Skin epidermis (tissue), 12 donors: ENCODE measurements at regions not wholly inside any gene's neighbourhood (a gene's known extent, or its start where the extent isn't known, plus 50 kb on each side); places are given as distances from the start of the nearest gene placed in this dataset.

Source experiments
- H3K27ac ChIP-seq, 21 experiments: fragments of 200-600 bp; sonication (generic) in 11 of 21; one replicate each; pipeline ENCODE4 v1.5.0; 2020; ENCODE audit warnings: mild to moderate bottlenecking in 3 of 21, inconsistent platforms in 2 of 21, moderate library complexity in 2 of 21
- H3K4me3 ChIP-seq, 7 experiments: fragments of 200-600 bp; sonication (generic) in 2 of 7; one replicate each; pipeline ENCODE4 v1.5.0; 2020; ENCODE audit warnings: inconsistent platforms in 2 of 7, mild to moderate bottlenecking in 2 of 7, moderate library complexity in 1 of 7

DNA sequence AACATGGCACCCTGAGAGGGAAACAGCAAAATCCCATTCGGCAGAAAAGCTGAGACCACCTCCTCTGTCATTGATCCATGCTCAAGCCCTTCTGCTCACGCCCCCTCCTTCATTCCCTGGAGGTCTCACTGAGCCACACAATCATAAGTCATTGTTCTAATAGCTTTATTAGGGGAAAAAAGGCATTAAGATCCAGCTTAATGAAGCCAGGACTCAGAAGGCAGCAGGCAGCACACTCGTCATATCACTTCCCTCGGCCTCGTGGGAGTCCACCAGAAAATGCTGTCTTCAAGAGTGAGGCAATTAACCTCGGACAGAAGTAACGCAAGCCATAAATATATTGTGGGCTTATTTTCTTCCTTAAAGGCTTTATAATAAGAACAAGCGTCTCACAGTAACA lies 153.9 kb upstream of the PPP2R3A start:
- Histone ChIP-seq H3K27ac (no peak overlapping the region), H3K4me3 (no peak overlapping the region)

DNA sequence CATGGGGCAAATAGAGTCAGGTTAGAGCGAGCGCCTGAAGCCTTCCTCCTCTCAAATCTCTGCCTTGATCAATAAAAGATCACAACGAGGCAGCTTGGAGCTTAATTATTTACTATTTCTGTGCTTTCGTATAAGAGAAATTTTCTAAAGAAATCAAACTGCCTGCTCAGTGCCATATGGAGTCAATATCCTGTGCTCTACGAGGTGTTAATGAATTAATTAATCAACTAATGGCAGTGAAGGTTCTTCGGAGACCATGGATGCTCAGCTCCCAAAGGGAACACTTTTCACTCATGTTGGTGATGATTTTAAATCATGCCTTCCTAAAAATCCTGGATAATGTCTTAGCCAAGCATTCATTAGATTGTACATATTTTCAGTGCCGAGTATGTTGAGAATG lies 153.5 kb upstream of the PPP2R3A start:
- no peak overlapping the region for H3K4me3 ChIP-seq
- no peak overlapping the region for H3K27ac ChIP-seq

DNA sequence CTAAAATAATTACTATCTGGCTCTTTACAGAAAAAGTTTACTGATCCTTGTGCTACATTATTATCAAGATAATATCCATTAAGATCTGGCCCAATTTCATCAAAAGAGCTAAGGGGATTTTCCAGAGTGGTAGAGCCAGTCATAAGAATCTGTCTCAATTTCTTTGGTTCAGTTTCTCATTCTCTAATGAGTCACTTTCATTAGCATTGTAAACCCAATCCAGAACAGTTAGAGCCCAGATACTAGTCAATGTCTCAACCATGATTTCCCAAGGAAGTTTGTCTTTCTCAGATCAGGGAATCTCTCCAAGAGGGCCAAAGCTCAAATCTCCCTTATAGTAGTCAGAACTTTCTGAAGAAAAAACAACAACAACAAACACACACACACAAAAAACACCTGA lies 131.1 kb upstream of the PPP2R3A start:
- Histone ChIP-seq H3K4me3 (no peak overlapping the region), H3K27ac (no peak overlapping the region)

DNA sequence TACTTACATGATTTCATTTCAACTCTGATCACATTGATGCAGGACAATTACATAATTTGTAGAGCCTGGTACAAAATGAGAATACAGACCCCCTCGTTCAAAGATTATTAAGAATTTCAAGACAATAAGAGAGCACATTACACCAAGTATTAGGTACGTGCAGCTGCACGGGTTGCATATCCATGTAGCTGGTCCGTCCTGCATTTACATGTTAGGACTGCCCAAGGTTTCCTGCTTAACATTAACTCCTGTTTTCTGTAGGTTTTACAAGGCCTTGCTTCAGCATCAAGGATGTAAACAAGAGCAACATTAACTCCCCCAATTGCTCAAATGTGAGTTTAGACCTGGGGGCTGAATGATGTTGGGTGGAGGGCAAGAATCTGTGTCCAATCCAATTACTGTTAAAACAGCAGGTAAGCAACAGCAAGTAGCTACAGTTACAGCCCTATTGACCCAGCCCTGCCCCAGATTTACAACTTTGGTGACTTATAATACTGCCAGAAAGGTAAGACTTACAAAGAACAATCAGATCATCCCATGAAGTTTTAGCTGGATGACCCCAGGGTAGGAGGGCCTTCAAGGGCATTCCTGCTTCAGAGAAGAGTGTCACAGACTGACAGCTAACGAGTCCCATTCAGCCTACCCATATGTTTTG lies 127.4 kb upstream of the PPP2R3A start:
- Histone ChIP-seq H3K4me3 (no peak overlapping the region), H3K27ac (no peak overlapping the region)

DNA sequence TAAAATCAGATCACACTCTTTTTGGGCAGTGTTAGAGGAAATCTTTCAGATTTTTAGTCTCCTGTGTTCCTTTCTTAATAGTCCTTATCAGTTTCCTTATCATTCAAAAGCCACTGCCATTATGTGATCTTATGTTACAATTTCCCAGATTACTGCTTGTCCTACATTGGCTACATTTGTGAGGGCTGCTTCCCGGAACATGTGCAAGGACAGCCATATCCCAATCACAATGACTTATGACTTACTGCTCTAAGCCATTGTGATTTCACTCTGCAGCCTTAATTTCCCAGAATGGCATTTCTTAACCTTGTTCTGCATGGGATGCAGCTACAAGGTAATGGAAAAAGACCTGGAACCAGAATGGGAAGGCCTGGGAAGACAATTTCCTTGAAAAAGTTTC lies 125.1 kb upstream of the PPP2R3A start:
- H3K4me3 ChIP-seq = no peak overlapping the region
- H3K27ac ChIP-seq = no peak overlapping the region

DNA sequence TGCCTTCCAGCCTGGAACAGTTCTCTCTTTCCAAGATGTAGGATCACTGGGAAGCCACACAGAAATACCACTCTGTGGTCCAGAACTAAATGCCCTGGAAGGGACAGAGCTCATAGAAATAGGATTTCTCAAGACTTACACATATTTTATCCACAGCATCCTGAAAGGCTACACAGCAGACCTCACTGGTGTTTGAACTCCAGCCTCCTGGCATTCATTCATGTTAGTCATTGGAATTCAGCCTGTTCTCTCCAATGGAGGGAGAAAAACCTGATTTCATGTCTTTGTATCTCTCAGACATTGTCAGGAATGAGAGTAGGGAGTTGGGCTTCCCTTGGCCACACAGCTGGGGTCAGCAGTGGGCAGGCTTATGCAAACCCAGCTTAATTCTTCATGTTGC lies 121.1 kb upstream of the PPP2R3A start:
- no peak overlapping the region for H3K27ac ChIP-seq
- H3K4me3 ChIP-seq = no peak overlapping the region

DNA sequence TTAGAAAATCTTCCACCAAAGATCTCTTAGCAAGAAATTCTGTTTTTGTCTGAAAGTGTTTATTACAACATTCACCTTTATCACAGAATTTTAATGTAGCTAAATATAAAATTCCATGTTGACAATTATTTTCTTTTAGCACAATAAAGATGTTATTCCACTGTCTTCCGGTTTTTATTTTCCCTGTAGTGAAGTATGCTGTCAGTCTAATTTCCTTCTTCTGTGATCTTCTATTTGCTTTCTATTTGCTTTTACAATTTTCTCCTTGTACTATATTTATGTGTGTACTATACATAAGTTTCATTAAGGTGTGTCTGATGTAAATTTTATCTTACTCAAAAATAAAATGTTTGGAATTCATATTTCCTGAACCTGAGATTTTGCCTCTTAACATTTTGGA lies 117.5 kb upstream of the PPP2R3A start:
- Histone ChIP-seq H3K27ac (no peak overlapping the region), H3K4me3 (no peak overlapping the region)

DNA sequence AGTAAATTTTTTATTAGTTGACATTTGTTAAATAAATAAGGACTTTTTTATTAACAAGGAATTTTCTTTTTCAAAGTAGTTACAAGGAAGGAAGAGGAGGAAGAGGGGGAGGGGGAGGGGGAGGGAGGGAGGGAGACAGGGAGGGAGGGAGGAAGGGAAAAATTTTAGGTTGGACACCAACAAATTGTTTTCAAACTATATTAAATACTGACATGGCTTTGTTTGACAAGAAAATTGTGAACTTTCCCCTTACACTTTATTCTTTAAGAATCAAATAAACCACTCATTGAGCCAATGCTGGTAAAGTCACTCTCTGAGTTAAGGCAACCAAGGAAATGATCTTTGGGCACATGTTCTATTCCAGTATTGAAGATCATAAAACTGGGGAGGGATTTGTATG lies 115.7 kb upstream of the PPP2R3A start:
- H3K4me3 ChIP-seq = no peak overlapping the region
- no peak overlapping the region for H3K27ac ChIP-seq

DNA sequence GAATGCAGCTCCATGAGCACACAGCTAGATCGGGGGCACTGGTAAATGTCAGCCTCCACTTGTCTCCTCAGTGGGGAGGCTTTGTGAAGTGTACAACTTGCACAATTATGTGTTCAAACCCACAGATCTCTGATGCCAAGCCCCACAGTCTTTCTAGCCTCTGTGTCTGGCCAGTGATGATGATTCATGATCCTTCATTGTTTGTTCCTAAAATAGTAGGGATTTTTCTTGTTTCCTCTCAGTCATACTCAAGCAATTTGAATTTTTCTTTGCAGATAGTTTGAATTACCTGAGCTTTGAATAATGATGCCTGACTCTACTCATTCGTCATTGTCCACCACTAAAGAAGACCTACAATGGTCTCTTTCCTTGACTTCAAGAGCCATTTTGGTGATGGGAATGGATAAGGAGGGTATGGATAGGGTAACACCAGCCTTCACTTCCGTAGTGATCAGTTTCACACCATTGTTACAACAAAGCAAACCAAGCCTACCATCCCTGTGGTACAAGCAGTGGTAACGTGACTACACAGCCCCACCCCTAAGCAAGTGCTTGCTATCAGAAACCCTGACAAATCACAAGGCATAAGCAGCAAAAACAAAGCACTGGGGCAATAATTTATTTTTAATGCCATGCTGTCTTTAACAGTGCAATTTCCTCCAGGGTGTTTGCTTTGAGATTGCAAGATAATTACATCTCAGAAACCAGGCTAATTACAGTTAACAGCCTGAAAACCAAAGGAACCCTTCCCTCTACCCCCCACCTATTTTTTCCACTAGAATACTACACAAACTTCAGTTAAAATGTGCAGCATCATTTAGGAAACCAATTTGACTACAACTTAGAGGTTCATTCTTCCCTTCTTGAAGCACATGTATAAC lies 114.1 kb upstream of the PPP2R3A start:
- no peak overlapping the region for H3K27ac ChIP-seq

DNA sequence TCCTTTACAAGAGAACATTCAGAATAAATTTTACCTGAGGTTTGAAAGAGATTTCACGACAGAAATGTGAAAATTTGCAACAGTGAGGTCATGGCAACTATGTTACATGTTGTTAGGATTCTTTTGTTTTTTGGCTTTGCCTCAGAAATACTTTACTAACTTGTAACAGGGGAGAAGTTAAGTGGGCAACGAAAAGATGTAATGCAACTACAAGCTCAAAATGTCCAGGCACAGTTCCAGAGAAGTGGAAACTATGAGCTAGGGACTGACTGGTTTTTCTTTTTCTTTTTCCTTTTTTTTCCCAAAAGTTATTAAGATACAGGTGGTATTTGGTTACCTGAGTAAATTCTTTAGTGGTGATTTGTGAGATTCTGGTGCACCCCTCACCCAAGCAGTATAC lies 111.5 kb upstream of the PPP2R3A start:
- H3K27ac ChIP-seq = no peak overlapping the region
- H3K4me3 ChIP-seq = no peak overlapping the region

More for the DNA sequence above, 114.1 kb upstream of the PPP2R3A start:
- H3K4me3 ChIP-seq = no peak overlapping the region

DNA sequence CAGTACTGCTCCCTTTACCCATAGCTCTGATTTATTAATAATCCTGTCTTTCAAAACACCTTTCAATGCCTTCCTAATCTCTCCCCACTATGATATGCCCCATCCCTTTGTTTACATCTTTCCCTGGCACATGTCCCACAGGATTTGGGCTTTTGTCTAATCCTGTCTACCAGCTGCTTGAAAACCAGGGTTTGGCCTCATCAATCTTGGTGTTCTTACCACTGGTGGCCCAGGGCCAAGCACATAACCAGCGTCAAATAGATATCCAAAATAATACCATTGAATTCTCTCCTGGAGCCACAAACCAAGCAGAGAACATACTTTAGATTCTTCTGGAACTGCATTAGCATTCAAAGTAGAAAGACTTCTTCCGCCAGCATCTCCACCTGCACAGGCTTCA lies 104.8 kb upstream of the PPP2R3A start:
- H3K27ac ChIP-seq = no peak overlapping the region
- no peak overlapping the region for H3K4me3 ChIP-seq

DNA sequence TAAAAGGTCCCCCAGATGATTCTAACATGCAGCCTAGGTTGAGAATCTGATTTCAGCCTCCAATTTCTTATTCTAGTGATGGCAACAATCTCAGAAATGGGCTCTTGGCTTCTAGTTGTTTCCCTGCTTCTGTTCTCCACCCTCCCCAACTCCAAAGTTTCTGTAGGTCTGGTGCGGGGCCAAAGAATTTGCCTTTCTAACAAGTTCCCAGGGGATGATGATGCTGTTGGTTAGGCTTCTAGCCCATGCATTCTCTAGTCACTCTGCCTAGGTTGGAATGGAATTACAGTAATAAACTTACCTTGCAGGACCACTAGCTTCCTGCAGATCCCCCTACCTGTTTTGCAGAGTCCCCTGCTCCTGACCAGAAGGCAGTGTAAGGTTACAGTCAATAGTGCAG lies 103.2 kb upstream of the PPP2R3A start:
- Histone ChIP-seq H3K4me3 (no peak overlapping the region), H3K27ac (no peak overlapping the region)

DNA sequence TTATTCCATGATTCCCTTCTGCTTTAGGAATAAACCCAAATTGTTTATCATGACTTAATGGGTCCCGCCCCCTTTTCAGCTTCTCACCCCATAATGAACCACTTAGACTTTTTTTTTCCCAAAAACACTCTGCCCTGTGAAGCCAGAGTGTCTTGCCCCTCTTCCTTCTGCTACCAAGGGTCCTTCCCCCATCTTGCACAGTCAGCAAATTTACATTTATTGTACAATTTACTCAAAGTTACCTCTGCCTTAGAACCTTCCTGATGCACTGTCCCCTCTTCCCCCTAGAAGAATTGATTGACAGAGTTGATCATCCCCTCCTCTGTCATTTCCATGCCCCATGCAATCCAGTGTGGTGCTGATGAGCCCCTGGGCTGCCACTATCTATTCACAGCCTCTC lies 101.5 kb upstream of the PPP2R3A start:
- Histone ChIP-seq H3K27ac (no peak overlapping the region), H3K4me3 (no peak overlapping the region)

DNA sequence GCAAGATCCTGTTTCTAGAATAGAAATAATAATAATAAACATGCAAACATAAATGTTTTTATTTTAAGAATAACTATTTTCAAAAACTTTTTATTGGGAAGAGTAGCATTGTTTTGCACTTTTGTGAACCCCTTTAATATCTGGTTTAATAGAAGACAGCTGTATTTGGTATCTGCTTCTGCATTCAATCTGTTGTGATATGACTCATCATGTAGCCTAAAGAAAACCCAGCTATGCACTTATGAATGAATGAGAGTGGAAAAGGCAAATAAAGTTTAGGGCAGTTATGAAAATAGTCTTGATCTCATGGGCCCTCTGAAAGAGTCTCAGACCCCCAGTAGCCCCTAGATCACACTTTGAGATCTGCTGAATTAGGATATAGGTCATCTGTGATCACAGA lies 100.4 kb upstream of the PPP2R3A start:
- no peak overlapping the region for H3K27ac ChIP-seq
- H3K4me3 ChIP-seq = no peak overlapping the region

DNA sequence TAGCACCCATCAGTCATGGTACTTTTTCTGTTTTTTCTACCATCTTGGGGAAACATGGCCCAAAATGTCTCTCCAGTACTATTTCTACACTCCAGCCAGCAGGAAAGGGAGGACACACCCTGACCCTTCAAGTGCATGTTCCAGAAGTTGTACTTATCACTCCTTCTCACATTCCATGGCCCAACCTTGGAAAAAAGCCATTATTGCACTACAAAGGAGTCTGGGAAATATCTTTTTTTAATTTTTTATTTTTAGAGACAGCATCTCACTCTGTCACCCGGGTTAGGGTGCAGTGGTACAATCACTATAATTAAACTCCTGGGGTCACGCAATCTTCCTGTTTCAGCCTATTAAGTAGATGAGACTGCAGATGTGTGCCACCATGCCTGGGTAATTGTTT lies 100.0 kb upstream of the PPP2R3A start:
- no peak overlapping the region for H3K4me3 ChIP-seq
- no peak overlapping the region for H3K27ac ChIP-seq

DNA sequence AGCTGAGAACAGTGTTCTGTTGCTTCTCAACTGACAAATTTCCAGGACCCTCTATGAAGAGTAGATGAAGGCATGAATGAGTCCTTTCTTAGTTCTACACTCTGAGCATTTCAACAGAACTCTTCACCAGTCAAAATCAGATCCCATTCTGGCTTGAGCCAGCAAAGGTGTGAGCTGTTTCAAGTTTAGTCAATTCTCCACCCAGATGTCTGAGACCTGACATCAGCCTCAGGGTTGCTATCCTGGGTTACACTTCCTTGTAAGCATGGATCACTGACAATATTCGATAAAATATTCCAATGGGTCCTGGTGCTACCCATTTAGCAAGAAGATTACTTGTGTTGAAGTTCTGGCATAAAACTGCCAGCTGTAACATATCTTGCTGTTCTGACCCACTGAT lies 97.6 kb upstream of the PPP2R3A start:
- Histone ChIP-seq H3K4me3 (no peak overlapping the region), H3K27ac (no peak overlapping the region)

DNA sequence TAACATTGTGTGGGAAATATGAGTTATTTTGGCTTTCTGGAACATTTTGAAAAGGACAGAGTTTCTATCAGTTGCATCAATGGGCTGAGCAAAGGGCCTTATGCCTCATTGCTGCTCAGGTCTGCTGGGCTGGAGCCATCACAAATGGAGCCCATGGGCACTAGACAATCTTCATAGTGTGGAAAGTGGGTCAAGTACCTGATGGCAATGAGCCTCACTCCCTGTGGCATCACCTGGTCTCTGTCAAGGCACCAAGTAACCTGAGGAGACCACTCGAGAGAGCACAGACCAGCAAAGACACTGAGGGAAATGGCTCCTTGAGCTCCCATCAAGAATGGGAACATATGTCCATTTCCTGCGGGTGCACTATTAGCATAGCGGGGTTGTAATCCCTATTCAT lies 96.7 kb upstream of the PPP2R3A start:
- H3K27ac ChIP-seq = no peak overlapping the region
- H3K4me3 ChIP-seq = no peak overlapping the region

DNA sequence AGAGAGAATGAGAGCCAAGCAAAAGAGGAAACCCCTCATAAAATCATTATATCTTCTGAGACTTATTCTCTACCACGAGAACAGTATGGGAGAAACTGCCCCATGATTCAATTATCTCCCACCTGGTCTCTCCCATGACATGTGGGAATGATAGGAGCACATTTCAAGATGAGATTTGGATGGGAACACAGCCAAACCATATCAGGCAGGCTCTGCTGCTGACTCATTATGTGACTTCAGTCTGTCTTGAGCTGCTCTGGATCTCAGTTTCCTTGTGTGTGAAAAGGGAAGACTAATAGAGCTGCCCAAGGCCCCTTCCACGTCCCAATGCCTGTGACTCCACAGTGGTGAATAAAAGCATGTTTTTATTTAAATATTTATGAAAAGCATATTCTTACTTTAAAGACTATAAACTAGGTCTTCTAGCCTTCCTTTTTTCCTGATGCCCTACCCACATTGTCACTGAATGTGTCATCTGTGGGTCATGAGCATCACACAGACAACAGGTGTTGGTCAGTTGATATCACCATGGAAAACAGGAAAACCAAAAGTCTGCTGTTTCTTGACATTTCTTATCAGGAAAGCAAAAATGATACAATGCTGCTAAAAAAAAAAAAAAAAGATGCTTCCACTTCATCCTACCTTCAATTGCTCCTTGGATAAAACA lies 96.0 kb upstream of the PPP2R3A start:
- Histone ChIP-seq H3K4me3 (no peak overlapping the region), H3K27ac (no peak overlapping the region)

DNA sequence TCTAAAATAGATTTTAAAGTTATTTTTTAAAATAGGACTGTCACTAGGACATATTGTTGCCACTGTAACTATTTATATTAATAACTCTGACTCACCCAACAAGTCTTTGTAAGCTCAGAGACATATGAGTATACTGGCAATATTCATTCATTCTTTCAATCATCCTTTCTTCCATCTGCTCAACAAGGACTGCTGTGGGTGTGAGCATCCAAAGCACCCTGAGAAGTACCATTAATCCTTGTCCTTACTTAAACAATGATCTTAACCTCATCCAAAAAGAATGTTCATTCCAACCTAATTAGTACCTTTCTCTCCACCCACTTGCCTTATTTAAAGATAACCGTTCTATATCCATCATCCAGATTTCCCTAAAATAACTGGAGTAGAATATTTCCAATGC lies 94.2 kb upstream of the PPP2R3A start:
- H3K27ac ChIP-seq = no peak overlapping the region

DNA sequence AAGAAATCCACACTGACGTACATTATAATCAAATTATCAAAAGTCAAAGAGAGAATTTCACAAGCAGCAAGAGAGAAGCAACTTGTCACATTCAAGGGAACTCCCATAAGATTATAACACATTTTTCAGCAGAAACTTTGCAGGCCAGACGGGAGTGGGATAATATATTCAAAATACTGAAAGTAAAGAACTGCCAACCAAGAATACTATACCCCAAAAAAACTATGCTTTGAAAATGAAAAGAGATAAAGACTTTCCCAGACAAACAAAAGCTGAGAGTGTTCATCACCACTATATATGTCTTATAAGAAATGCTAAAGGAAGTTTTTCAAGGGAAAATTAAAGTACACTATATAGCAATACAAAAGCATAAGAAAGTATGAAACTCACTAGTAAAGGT lies 91.5 kb upstream of the PPP2R3A start:
- no peak overlapping the region for H3K27ac ChIP-seq

More for the DNA sequence above, 94.2 kb upstream of the PPP2R3A start:
- H3K4me3 ChIP-seq = no peak overlapping the region

DNA sequence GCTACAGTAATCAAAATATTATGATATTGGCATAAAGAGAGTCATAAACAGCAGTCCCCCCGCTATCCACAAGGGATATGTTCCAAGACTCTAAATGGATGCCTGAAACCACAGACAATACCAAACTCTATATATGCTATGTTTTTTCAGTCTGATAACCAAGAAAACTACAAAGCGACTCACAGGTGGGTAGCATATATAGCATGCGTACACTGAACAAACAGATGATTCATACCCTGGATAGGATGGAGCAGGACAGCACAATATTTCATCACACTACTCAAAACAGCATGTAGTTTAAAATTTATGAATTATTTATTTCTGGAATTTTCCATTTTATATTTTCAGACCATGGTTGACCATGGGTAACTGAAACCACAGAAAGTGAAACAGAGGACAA lies 87.0 kb upstream of the PPP2R3A start:
- H3K27ac ChIP-seq = no peak overlapping the region

More for the DNA sequence above, 91.5 kb upstream of the PPP2R3A start:
- H3K4me3 ChIP-seq = no peak overlapping the region

More for the DNA sequence above, 87.0 kb upstream of the PPP2R3A start:
- H3K4me3 ChIP-seq = no peak overlapping the region
